Neural crest cell (in vitro differentiated cells): ENCODE measurements at regions not wholly inside any gene's neighbourhood (a gene's known extent, or its start where the extent isn't known, plus 50 kb on each side); places are given as distances from the start of the nearest gene placed in this dataset.
"Not testable (repeated sequence)": the region's sequence is repeated elsewhere in the genome, so short reads cannot be mapped to it uniquely, and the experiment has no call there.

Experiments used
- DNase-seq: peaks from one replicate; pipeline ENCODE4 v3.0.0; 2021; ENCODE audit warnings: low read depth, mixed read lengths, low spot score
- H3K27ac Mint-ChIP-seq: one replicate; pipeline ENCODE4 v1.8.0; 2021; ENCODE audit warnings: mild to moderate bottlenecking, mixed read lengths; ENCODE audit not compliant: unreplicated experiment
- H3K27me3 Mint-ChIP-seq: 2 replicates; pipeline ENCODE4 v1.8.0; 2021; ENCODE audit warnings: low read depth, mild to moderate bottlenecking, mixed read lengths
- H3K36me3 Mint-ChIP-seq: 2 replicates; pipeline ENCODE4 v1.8.0; 2021; ENCODE audit warnings: low read depth, mild to moderate bottlenecking, mixed read lengths
- H3K4me1 Mint-ChIP-seq: 2 replicates; pipeline ENCODE4 v1.8.0; 2021; ENCODE audit warnings: mixed read lengths
- H3K4me3 Mint-ChIP-seq: one replicate; pipeline ENCODE4 v1.8.0; 2021; ENCODE audit warnings: mild to moderate bottlenecking, mixed read lengths
- H3K9me3 Mint-ChIP-seq: 2 replicates; pipeline ENCODE4 v1.8.0; 2021; ENCODE audit warnings: mixed read lengths

GRCh38 chr5:177664737-177665136, 64.8 kb downstream of the B4GALT7 start:
- DNase-seq, H3K36me3 Mint-ChIP-seq, H3K4me3 Mint-ChIP-seq, H3K9me3 Mint-ChIP-seq, H3K27me3 Mint-ChIP-seq, H3K4me1 Mint-ChIP-seq, H3K27ac Mint-ChIP-seq: not testable (repeated sequence)

DNA sequence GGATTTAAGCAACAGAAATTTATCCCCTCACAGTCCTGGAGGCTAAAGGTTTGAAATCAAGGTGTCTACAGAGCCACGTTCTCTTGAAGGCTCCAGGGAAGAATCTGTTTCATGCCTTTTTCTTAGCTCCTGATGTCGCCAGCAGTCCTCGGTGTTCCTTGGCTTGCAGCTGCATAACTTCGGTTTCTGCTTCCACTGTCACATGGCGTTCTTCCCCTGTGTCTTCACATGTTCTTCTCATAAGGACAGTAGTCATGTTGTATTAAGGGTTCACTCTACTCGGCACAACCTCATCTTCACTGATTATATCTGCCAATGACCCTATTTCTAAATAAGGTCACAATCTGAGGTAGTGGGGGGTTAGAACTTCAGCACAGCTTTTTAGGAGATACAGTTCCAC, 65.2 kb downstream of the B4GALT7 start:
- not testable (repeated sequence) for H3K27me3 Mint-ChIP-seq, H3K36me3 Mint-ChIP-seq, H3K4me1 Mint-ChIP-seq, H3K9me3 Mint-ChIP-seq, H3K27ac Mint-ChIP-seq, DNase-seq, H3K4me3 Mint-ChIP-seq

- not testable (repeated sequence) for H3K27me3 Mint-ChIP-seq, H3K9me3 Mint-ChIP-seq, DNase-seq, H3K36me3 Mint-ChIP-seq, H3K27ac Mint-ChIP-seq, H3K4me1 Mint-ChIP-seq, H3K4me3 Mint-ChIP-seq
Measured at GRCh38 chr5:177665960-177666359, 66.0 kb downstream of the B4GALT7 start.

- not testable (repeated sequence) for H3K36me3 Mint-ChIP-seq, H3K4me3 Mint-ChIP-seq, H3K9me3 Mint-ChIP-seq, DNase-seq, H3K4me1 Mint-ChIP-seq, H3K27me3 Mint-ChIP-seq, H3K27ac Mint-ChIP-seq
Measured at GRCh38 chr5:177671035-177671754, 71.3 kb downstream of the B4GALT7 start.

GRCh38 chr5:177671755-177672690, 72.1 kb downstream of the B4GALT7 start:
- not testable (repeated sequence) for H3K4me1 Mint-ChIP-seq, H3K4me3 Mint-ChIP-seq, H3K27me3 Mint-ChIP-seq, H3K9me3 Mint-ChIP-seq, H3K36me3 Mint-ChIP-seq, H3K27ac Mint-ChIP-seq
- DNase-seq, result peak; percentile 61
